Iris pigment epithelial cell (primary cell): ENCODE measurements at regions not wholly inside any gene's neighbourhood (a gene's known extent, or its start where the extent isn't known, plus 50 kb on each side); places are given as distances from the start of the nearest gene placed in this dataset.
"Not testable (repeated sequence)": the region's sequence is repeated elsewhere in the genome, so short reads cannot be mapped to it uniquely, and the experiment has no call there.

ENCODE experiments used
- DNase-seq: peaks from one replicate; pipeline ENCODE4 v3.0.0-alpha.2; 2011; ENCODE audit warnings: low read depth

DNA sequence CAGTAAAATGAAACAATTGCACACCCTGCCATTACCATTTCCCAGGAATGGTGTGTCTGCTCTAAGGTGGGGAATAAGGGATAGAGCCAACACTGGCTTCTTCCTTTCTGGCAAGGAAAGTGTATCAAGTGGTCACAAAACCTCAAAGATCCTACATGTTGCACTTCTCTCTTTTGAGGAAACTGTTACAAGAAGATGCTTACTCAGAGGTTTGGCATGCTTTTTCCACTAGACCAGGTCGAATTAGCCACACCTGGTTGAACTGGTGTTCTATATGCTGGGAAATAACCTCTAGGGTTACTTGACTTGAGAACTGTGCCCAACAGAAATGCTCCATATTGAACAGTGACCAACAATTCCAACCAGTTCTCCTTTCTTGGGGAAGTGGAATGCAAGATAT is 102.9 kb downstream of the LRRN1 start:
- no peak for DNase-seq

DNA sequence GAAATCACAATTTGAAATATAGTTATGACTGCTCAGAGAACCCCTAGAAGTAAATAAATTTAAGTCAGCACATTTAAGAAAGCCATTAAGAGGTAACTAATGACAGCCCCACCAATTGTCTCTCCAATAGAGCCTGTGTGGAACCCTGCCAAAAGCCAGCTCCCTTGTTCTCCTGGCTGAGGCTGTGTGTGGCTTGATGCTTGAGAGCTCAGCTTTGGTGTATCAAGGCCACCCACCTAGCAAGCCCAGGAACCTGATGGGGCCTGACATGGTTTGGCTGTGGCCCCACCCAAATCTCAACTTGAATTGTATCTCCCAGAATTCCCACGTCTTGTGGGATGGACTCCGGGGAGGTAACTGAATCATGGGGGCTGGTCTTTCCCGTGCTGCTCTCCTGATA is 106.9 kb downstream of the LRRN1 start:
- no peak for DNase-seq

- DNase-seq, result no peak
These were observed 107.8 kb downstream of the LRRN1 start for GRCh38 chr3:3907023-3907422.

- no peak for DNase-seq
These were observed 119.5 kb downstream of the LRRN1 start for GRCh38 chr3:3918763-3919162.

GRCh38 chr3:3919316-3919715 is 120.1 kb downstream of the LRRN1 start:
- no peak for DNase-seq

GRCh38 chr3:3923619-3924018 is 124.4 kb downstream of the LRRN1 start:
- DNase-seq, result no peak

DNA sequence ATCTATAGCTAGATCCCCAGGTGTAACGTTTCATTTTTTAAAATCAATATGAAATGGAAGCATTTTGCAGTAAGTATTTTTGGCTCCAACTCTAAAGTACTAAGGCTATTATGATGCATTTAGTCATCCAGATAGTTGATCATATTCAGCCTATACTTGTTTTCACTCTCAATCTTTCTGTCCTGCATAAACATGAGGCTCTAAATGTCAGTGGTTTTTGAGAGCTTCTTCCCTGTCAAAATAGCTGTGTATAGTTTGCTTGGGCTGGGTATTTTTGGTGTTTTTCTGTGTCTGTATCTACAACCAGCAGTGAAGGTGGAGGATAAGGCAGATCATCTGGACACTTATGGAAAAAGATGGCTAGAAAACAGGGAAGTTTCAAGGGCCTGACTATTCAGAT is 128.0 kb downstream of the LRRN1 start:
- no peak for DNase-seq

- DNase-seq, result no peak
These were observed 128.7 kb downstream of the LRRN1 start for GRCh38 chr3:3927965-3928364.

- not testable (repeated sequence) for DNase-seq
These were observed 142.1 kb downstream of the LRRN1 start for GRCh38 chr3:3941380-3941779.

GRCh38 chr3:3951071-3951470 is 151.8 kb downstream of the LRRN1 start:
- DNase-seq, result no peak

DNA sequence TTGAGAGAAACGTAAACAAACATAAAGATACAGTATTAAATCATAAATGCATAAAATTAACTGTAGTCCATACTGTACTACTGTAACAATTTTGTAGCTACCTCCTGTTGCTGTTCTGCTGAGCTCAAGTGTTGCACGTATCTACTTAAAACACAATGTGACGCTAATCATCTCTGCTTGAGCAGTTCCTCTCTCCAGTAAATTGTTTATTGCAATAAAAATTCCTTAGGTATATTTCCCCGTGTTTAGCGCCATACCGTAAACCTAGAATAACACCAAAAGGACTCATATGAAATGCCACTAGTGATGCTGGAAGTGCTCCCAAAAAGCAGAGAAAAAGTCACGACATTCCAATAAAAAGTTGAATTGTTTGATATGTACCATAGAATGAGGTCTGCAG is 152.3 kb downstream of the LRRN1 start:
- no peak for DNase-seq

DNA sequence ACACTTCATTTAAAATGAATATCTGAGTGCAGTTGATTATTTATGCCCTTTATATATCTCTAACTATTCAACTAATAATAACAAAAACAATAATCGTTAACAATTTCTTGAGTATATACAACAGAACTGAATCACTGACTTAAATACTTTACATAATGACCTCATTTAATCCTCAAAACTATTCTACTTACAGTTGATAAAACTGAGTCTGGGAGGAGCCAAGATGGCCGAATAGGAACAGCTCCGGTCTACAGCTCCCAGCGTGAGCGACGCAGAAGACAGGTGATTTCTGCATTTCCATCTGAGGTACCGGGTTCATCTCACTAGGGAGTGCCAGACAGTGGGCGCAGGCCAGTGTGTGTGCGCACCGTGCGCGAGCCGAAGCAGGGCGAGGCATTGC is 163.6 kb downstream of the LRRN1 start:
- not testable (repeated sequence) for DNase-seq

GRCh38 chr3:3984053-3984452 is 184.8 kb downstream of the LRRN1 start:
- no peak for DNase-seq

- DNase-seq, result no peak
These were observed 192.4 kb downstream of the LRRN1 start for GRCh38 chr3:3991598-3991997.

DNA sequence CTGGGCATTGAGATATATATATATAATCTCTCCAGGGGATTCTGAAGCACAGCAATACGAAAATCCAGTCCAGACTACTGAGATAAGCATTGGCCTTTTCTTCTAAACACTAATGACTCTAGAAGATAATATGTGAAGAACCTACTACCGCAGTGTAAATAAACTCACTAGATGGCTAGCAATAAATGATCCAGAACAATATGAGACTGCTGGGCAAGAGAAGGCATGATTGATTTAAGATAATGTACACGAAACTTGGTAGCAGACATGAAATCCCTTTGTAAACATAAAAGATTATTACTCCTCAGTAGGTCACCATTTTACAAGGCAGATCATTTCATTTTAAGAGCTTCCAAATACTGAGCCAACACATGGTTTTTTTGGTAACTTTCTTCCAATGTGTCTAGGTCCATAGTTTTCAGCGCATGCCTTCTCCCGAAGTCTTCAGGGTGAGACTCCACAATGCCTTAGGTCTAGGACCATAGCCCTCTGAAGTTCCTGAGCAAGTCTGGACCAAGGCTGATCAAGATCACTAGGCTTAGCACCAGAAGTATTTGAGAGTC is 193.2 kb downstream of the LRRN1 start:
- no peak for DNase-seq

- DNase-seq, result peak; percentile 31
These were observed 199.1 kb downstream of the LRRN1 start for GRCh38 chr3:3998140-3998922.

GRCh38 chr3:3999340-3999739 is 200.1 kb downstream of the LRRN1 start:
- not testable (repeated sequence) for DNase-seq

DNA sequence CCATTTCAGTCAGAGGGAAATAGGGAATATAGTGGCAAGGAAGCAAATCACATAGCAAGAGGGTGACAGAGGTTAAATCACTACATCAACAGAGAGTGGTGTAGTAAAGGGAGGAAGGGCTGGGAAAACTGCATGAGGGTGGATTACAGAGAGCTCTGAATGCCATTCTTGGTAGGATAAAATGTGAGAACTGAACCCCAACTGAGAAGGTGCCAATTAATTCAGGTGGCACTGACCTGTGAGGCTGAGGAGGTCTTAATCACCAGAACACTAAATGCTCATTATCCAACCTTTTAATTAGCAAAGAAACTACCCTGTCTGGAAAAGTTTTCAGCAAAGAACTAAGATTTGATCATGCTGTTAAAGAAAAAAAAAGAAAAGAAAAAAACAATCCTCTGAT is 202.7 kb downstream of the LRRN1 start:
- no peak for DNase-seq

DNA sequence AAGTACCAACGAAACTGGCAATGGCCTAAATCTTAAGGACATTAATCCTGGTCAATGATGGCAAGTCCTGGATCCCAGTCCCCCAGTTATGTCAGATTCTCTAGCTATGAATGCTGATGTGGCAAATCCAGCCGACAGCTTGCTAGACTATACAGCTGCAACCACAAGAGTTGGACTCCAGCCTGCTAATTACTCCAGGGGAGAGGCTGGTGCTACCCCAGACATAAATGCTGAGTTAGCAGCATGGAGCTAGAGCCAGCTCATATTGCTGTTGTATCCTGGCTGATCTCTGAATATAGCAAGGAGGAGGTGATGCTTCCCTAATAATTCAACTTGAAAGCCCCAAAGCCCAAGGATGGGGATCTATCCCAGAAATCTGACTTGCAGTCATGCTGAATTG is 207.1 kb downstream of the LRRN1 start:
- DNase-seq, result no peak

- DNase-seq, result no peak
These were observed 209.0 kb downstream of the LRRN1 start for GRCh38 chr3:4008205-4008604.

GRCh38 chr3:4011166-4011565 is 211.9 kb downstream of the LRRN1 start:
- DNase-seq, result no peak

DNA sequence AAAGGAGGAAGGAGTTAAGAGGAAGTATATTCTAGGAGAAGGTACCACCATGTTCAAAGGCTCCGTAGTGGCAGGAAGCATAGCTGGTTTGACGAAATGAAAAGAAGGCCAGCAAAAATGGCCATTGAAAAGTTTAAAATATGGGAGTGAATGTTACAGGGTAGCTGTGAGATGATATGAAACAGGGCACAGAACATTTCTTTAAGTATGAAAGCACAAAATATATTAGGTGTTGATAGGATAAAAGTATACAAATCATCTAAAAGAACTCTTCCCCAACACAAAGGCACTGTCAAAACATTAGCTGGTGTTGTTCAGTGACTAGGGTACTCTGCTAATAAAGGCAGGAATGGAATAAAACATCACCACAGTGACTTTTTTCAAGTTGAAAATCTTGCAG is 216.2 kb downstream of the LRRN1 start:
- no peak for DNase-seq

- no peak for DNase-seq
These were observed 220.3 kb downstream of the LRRN1 start for GRCh38 chr3:4019501-4019900.

GRCh38 chr3:4021162-4021561 is 221.9 kb downstream of the LRRN1 start:
- no peak for DNase-seq
